HEK293 (cell line): ENCODE measurements at regions not wholly inside any gene's neighbourhood (a gene's known extent, or its start where the extent isn't known, plus 50 kb on each side); places are given as distances from the start of the nearest gene placed in this dataset.

Experiments used
- CTCF ChIP-seq: fragments of 450-650 bp; formaldehyde crosslinking; IDR thresholded peaks from 2 replicates; pipeline ENCODE4 v1.5.1; 2016; ENCODE audit warnings: missing biosample characterization, missing genetic modification characterization
- MEIS1 ChIP-seq: sonication (generic); formaldehyde crosslinking; IDR thresholded peaks from 2 replicates; pipeline ENCODE4 v1.8.1; 2022; ENCODE audit warnings: missing genetic modification reagents, mild to moderate bottlenecking, borderline replicate concordance
- PRDM4 ChIP-seq: fragments of 450-650 bp; formaldehyde crosslinking; IDR thresholded peaks from 2 replicates; pipeline ENCODE4 v1.5.1; 2017; ENCODE audit warnings: missing biosample characterization, missing genetic modification characterization
- REST ChIP-seq: fragments of 450-650 bp; formaldehyde crosslinking; IDR thresholded peaks from 2 replicates; pipeline ENCODE4 v1.5.1; 2016; ENCODE audit warnings: missing biosample characterization, missing genetic modification characterization
- ZNF146 ChIP-seq: fragments of 450-650 bp; formaldehyde crosslinking; IDR thresholded peaks from 2 replicates; pipeline ENCODE4 v1.5.1; 2016; ENCODE audit warnings: missing biosample characterization, missing genetic modification characterization
- ZNF335 ChIP-seq: fragments of 450-650 bp; formaldehyde crosslinking; conservative IDR thresholded peaks from 2 replicates; pipeline ENCODE4 v1.5.1; 2016; ENCODE audit warnings: missing biosample characterization, missing genetic modification characterization
- ZNF350 ChIP-seq: fragments of 450-650 bp; formaldehyde crosslinking; IDR thresholded peaks from 2 replicates; pipeline ENCODE4 v1.5.0; 2017; ENCODE audit warnings: missing biosample characterization, mild to moderate bottlenecking, missing genetic modification characterization
- ZNF449 ChIP-seq: fragments of 450-650 bp; formaldehyde crosslinking; IDR thresholded peaks from 2 replicates; pipeline ENCODE4 v1.5.1; 2017; ENCODE audit warnings: missing biosample characterization, mild to moderate bottlenecking, missing genetic modification characterization, moderate library complexity
- ZNF530 ChIP-seq: fragments of 450-650 bp; formaldehyde crosslinking; IDR thresholded peaks from 2 replicates; pipeline ENCODE4 v1.5.1; 2016; ENCODE audit warnings: low read depth, missing biosample characterization, missing genetic modification characterization
- ZNF585B ChIP-seq: fragments of 450-650 bp; formaldehyde crosslinking; IDR thresholded peaks from 2 replicates; pipeline ENCODE4 v1.5.1; 2016; ENCODE audit warnings: missing biosample characterization, missing genetic modification characterization
- ZNF76 ChIP-seq: fragments of 450-650 bp; formaldehyde crosslinking; IDR thresholded peaks from 2 replicates; pipeline ENCODE4; 2016; ENCODE audit warnings: low read depth, missing biosample characterization, missing genetic modification characterization, borderline replicate concordance
- ZNF785 ChIP-seq: fragments of 450-650 bp; formaldehyde crosslinking; IDR thresholded peaks from 2 replicates; pipeline ENCODE4 v1.5.1; 2016; ENCODE audit warnings: missing biosample characterization, missing genetic modification characterization

GRCh38 chr2:126312579-126312978 lies 343.4 kb upstream of the GYPC start:
- TF ChIP-seq CTCF: no peak
- no peak for TF ChIP-seq ZNF785 (tag by site-specific recombination)
- TF ChIP-seq ZNF585B (tag by site-specific recombination): no peak
- no peak for TF ChIP-seq MEIS1
- TF ChIP-seq ZNF335: no peak
- TF ChIP-seq REST (tag by site-specific recombination): no peak
- TF ChIP-seq PRDM4 (tag by site-specific recombination): no peak
- TF ChIP-seq ZNF146 (tag by site-specific recombination): no peak
- TF ChIP-seq ZNF530 (tag by site-specific recombination): no peak
- no peak for TF ChIP-seq ZNF76 (tag by site-specific recombination)
- no peak for TF ChIP-seq ZNF350 (tag by site-specific recombination)
- no peak for TF ChIP-seq ZNF449 (tag by site-specific recombination)
